SK-N-SH treated with all-trans-retinoic acid at 6 μM for 48 hours (cell line): ENCODE measurements at regions not wholly inside any gene's neighbourhood (a gene's known extent, or its start where the extent isn't known, plus 50 kb on each side); places are given as distances from the start of the nearest gene placed in this dataset.
A peak's percentile ranks its signal among the peaks of the same experiment; 100 is the strongest.

Experiments
- ATAC-seq: fragments of 200-7000 bp; cut with Tn5 transposase; 3 replicates; pipeline ENCODE4 v1.9.1; 2020; ENCODE audit warnings: mild to moderate bottlenecking, moderate library complexity
- BACH2 ChIP-seq: fragments of 250-450 bp; sonication (Bioruptor Pico); IDR thresholded peaks from 2 replicates; pipeline ENCODE4 v1.9.0; 2021; ENCODE audit warnings: mild to moderate bottlenecking, borderline replicate concordance
- CSDC2 ChIP-seq: fragments of 250-450 bp; sonication (Bioruptor Pico); IDR thresholded peaks from 2 replicates; pipeline ENCODE4 v1.5.0; 2020; ENCODE audit warnings: mild to moderate bottlenecking, moderate library complexity
- ESRRG ChIP-seq: fragments of 250-450 bp; sonication (Bioruptor Pico); IDR thresholded peaks from 2 replicates; pipeline ENCODE4 v1.6.1; 2021; ENCODE audit warnings: mild to moderate bottlenecking
- GLIS3 ChIP-seq: fragments of 250-450 bp; sonication (Bioruptor Pico); IDR thresholded peaks from 2 replicates; pipeline ENCODE4 v1.5.0; 2020; ENCODE audit warnings: mild to moderate bottlenecking, moderate library complexity
- ISL1 ChIP-seq: fragments of 250-450 bp; sonication (Bioruptor Pico); IDR thresholded peaks from 2 replicates; pipeline ENCODE4 v2.1.2; 2022; ENCODE audit warnings: mild to moderate bottlenecking, moderate library complexity
- OSR1 ChIP-seq: fragments of 250-450 bp; sonication (Bioruptor Pico); IDR thresholded peaks from 2 replicates; pipeline ENCODE4 v1.8.0; 2022; ENCODE audit warnings: moderate library complexity, mild to moderate bottlenecking, inconsistent platforms
- PPARA ChIP-seq: fragments of 250-450 bp; sonication (Bioruptor Pico); IDR thresholded peaks from 2 replicates; pipeline ENCODE4 v1.5.0; 2020; ENCODE audit warnings: mild to moderate bottlenecking, borderline replicate concordance
- RARB ChIP-seq: fragments of 250-450 bp; sonication (Bioruptor Pico); IDR thresholded peaks from 2 replicates; pipeline ENCODE4 v1.8.0; 2021; ENCODE audit warnings: mild to moderate bottlenecking, moderate library complexity
- SNAI2 ChIP-seq: fragments of 250-450 bp; sonication (Bioruptor Pico); IDR thresholded peaks from 2 replicates; pipeline ENCODE4 v1.5.0; 2020; ENCODE audit warnings: mild to moderate bottlenecking, moderate library complexity
- TCF4 ChIP-seq: fragments of 250-450 bp; sonication (Bioruptor Pico); IDR thresholded peaks from 2 replicates; pipeline ENCODE4 v1.8.0; 2021; ENCODE audit warnings: mild to moderate bottlenecking, moderate library complexity, borderline replicate concordance
- TOX ChIP-seq: fragments of 250-450 bp; sonication (Bioruptor Pico); IDR thresholded peaks from 2 replicates; pipeline ENCODE4 v1.8.0; 2021; ENCODE audit warnings: mild to moderate bottlenecking, moderate library complexity, borderline replicate concordance
- ZC3H10 ChIP-seq: fragments of 250-450 bp; sonication (Bioruptor Pico); IDR thresholded peaks from 2 replicates; pipeline ENCODE4 v1.5.1; 2021; ENCODE audit warnings: mild to moderate bottlenecking, moderate library complexity
- ZFP3 ChIP-seq: fragments of 250-450 bp; sonication (Bioruptor Pico); IDR thresholded peaks from 2 replicates; pipeline ENCODE4 v1.5.0; 2020; ENCODE audit warnings: mild to moderate bottlenecking, moderate library complexity
- ZFP30 ChIP-seq: fragments of 450-650 bp; formaldehyde crosslinking; IDR thresholded peaks from 2 replicates; pipeline ENCODE4 v1.5.0; 2022; ENCODE audit warnings: mild to moderate bottlenecking, moderate library complexity
- ZNF565 ChIP-seq: fragments of 450-650 bp; formaldehyde crosslinking; conservative IDR thresholded peaks from 2 replicates; pipeline ENCODE4 v1.5.0; 2020; ENCODE audit warnings: low read depth, mild to moderate bottlenecking, moderate library complexity
- ZNF70 ChIP-seq: fragments of 450-650 bp; formaldehyde crosslinking; IDR thresholded peaks from 2 replicates; pipeline ENCODE4 v1.5.0; 2020; ENCODE audit warnings: mild to moderate bottlenecking, moderate library complexity
- ZNF8 ChIP-seq: fragments of 450-650 bp; formaldehyde crosslinking; IDR thresholded peaks from 2 replicates; pipeline ENCODE4 v1.5.0; 2020; ENCODE audit warnings: mild to moderate bottlenecking, moderate library complexity
- TF ChIP-seq, protein P1 (sequence below): fragments of 250-450 bp; sonication (Bioruptor Pico); IDR thresholded peaks from 2 replicates; pipeline ENCODE4 v1.5.1; 2020; ENCODE audit warnings: low read depth, mild to moderate bottlenecking, moderate library complexity
- TF ChIP-seq, protein P2 (sequence below): fragments of 250-450 bp; sonication (Bioruptor Pico); IDR thresholded peaks from 2 replicates; pipeline ENCODE4 v1.8.0; 2020; ENCODE audit warnings: mild to moderate bottlenecking, moderate library complexity, borderline replicate concordance
- TF ChIP-seq, protein P3 (sequence below): fragments of 250-450 bp; sonication (Bioruptor Pico); IDR thresholded peaks from 2 replicates; pipeline ENCODE4 v1.5.1; 2021; ENCODE audit warnings: mild to moderate bottlenecking, moderate library complexity
- TF ChIP-seq, protein P4 (sequence below): fragments of 250-450 bp; sonication (Bioruptor Pico); IDR thresholded peaks from 2 replicates; pipeline ENCODE4 v1.5.0; 2020; ENCODE audit warnings: mild to moderate bottlenecking, moderate library complexity
- TF ChIP-seq, protein P5 (sequence below): fragments of 250-450 bp; sonication (Bioruptor Pico); IDR thresholded peaks from 2 replicates; pipeline ENCODE4 v1.8.0; 2021; ENCODE audit warnings: low read depth, mild to moderate bottlenecking, moderate library complexity, borderline replicate concordance

DNA sequence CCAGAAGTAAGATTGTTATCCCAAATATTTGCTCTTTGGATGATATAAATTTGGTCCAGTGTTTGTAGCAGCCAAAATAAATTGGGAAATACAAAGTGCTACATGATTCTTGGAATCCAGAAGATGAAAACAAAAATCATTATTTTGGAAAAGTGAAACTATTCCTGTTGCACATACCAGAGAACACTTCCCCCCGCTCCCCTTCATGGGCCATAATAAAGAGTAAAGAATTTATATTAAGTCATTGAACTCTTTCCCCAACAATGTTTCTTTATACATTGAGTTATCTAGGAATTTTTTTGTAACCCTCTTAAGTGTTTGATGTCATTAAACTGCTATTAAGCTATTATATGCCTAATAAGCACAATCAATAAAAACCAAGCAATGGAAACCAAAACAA is 490.4 kb upstream of the HS3ST5 start:
- TF ChIP-seq CSDC2 (CRISPR knock-in tag) (no peak), ESRRG (CRISPR knock-in tag) (no peak), ZFP3 (CRISPR knock-in tag) (no peak), ISL1 (CRISPR knock-in tag) (no peak), GLIS3 (CRISPR knock-in tag) (no peak), ZNF565 (CRISPR knock-in tag) (no peak), TCF4 (CRISPR knock-in tag) (no peak), ZNF8 (CRISPR knock-in tag) (no peak), BACH2 (CRISPR knock-in tag) (no peak), ZNF70 (CRISPR knock-in tag) (no peak), RARB (CRISPR knock-in tag) (no peak), TOX (CRISPR knock-in tag) (no peak), OSR1 (CRISPR knock-in tag) (no peak), ZC3H10 (CRISPR knock-in tag) (no peak)
- TF ChIP-seq, protein P1, sequence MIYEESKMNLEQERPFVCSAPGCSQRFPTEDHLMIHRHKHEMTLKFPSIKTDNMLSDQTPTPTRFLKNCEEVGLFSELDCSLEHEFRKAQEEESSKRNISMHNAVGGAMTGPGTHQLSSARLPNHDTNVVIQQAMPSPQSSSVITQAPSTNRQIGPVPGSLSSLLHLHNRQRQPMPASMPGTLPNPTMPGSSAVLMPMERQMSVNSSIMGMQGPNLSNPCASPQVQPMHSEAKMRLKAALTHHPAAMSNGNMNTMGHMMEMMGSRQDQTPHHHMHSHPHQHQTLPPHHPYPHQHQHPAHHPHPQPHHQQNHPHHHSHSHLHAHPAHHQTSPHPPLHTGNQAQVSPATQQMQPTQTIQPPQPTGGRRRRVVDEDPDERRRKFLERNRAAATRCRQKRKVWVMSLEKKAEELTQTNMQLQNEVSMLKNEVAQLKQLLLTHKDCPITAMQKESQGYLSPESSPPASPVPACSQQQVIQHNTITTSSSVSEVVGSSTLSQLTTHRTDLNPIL (CRISPR knock-in tag), result no peak
- TF ChIP-seq, protein P2, sequence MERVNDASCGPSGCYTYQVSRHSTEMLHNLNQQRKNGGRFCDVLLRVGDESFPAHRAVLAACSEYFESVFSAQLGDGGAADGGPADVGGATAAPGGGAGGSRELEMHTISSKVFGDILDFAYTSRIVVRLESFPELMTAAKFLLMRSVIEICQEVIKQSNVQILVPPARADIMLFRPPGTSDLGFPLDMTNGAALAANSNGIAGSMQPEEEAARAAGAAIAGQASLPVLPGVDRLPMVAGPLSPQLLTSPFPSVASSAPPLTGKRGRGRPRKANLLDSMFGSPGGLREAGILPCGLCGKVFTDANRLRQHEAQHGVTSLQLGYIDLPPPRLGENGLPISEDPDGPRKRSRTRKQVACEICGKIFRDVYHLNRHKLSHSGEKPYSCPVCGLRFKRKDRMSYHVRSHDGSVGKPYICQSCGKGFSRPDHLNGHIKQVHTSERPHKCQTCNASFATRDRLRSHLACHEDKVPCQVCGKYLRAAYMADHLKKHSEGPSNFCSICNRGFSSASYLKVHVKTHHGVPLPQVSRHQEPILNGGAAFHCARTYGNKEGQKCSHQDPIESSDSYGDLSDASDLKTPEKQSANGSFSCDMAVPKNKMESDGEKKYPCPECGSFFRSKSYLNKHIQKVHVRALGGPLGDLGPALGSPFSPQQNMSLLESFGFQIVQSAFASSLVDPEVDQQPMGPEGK, result no peak
- TF ChIP-seq, protein P3, sequence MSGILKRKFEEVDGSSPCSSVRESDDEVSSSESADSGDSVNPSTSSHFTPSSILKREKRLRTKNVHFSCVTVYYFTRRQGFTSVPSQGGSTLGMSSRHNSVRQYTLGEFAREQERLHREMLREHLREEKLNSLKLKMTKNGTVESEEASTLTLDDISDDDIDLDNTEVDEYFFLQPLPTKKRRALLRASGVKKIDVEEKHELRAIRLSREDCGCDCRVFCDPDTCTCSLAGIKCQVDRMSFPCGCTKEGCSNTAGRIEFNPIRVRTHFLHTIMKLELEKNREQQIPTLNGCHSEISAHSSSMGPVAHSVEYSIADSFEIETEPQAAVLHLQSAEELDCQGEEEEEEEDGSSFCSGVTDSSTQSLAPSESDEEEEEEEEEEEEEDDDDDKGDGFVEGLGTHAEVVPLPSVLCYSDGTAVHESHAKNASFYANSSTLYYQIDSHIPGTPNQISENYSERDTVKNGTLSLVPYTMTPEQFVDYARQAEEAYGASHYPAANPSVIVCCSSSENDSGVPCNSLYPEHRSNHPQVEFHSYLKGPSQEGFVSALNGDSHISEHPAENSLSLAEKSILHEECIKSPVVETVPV (CRISPR knock-in tag), result no peak
- TF ChIP-seq, protein P4, sequence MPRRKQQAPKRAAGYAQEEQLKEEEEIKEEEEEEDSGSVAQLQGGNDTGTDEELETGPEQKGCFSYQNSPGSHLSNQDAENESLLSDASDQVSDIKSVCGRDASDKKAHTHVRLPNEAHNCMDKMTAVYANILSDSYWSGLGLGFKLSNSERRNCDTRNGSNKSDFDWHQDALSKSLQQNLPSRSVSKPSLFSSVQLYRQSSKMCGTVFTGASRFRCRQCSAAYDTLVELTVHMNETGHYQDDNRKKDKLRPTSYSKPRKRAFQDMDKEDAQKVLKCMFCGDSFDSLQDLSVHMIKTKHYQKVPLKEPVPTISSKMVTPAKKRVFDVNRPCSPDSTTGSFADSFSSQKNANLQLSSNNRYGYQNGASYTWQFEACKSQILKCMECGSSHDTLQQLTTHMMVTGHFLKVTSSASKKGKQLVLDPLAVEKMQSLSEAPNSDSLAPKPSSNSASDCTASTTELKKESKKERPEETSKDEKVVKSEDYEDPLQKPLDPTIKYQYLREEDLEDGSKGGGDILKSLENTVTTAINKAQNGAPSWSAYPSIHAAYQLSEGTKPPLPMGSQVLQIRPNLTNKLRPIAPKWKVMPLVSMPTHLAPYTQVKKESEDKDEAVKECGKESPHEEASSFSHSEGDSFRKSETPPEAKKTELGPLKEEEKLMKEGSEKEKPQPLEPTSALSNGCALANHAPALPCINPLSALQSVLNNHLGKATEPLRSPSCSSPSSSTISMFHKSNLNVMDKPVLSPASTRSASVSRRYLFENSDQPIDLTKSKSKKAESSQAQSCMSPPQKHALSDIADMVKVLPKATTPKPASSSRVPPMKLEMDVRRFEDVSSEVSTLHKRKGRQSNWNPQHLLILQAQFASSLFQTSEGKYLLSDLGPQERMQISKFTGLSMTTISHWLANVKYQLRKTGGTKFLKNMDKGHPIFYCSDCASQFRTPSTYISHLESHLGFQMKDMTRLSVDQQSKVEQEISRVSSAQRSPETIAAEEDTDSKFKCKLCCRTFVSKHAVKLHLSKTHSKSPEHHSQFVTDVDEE, result no peak
- ATAC-seq, result no peak

DNA sequence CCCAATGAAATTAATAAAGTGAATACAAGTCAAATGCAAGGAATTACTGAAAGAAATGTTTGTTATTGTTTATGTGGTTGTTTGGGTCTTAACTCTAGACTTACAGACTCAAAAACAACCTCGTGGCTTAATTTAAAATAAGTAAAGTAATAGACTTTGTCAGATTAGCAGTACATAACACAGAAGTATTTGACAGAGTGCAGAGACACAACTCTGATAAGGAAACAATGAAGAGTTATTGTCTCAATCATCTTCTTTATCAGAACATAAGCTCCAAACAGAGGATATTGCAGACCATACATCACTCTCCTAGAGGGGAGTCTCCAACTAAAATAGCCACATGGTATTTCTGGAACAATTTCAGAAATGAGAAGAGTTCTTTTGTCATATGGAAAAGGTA is 487.7 kb upstream of the HS3ST5 start:
- ATAC-seq, result no peak
- TF ChIP-seq CSDC2 (CRISPR knock-in tag) (no peak), ISL1 (CRISPR knock-in tag) (peak; percentile 74), ZC3H10 (CRISPR knock-in tag) (no peak), ZFP30 (no peak), ZNF70 (CRISPR knock-in tag) (no peak), ZFP3 (CRISPR knock-in tag) (no peak), SNAI2 (no peak), TOX (CRISPR knock-in tag) (no peak), TCF4 (CRISPR knock-in tag) (peak; percentile 54), OSR1 (CRISPR knock-in tag) (no peak), ESRRG (CRISPR knock-in tag) (no peak), ZNF565 (CRISPR knock-in tag) (no peak), BACH2 (CRISPR knock-in tag) (no peak), RARB (CRISPR knock-in tag) (no peak), PPARA (no peak)
- TF ChIP-seq, protein P5, sequence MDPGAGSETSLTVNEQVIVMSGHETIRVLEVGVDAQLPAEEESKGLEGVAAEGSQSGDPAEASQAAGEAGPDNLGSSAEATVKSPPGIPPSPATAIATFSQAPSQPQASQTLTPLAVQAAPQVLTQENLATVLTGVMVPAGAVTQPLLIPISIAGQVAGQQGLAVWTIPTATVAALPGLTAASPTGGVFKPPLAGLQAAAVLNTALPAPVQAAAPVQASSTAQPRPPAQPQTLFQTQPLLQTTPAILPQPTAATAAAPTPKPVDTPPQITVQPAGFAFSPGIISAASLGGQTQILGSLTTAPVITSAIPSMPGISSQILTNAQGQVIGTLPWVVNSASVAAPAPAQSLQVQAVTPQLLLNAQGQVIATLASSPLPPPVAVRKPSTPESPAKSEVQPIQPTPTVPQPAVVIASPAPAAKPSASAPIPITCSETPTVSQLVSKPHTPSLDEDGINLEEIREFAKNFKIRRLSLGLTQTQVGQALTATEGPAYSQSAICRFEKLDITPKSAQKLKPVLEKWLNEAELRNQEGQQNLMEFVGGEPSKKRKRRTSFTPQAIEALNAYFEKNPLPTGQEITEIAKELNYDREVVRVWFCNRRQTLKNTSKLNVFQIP (CRISPR knock-in tag), result no peak
- TF ChIP-seq, protein P1 (CRISPR knock-in tag), result no peak
- TF ChIP-seq, protein P3 (CRISPR knock-in tag), result no peak
- TF ChIP-seq, protein P2, result no peak
